GM18499 (cell line): ENCODE measurements at regions not wholly inside any gene's neighbourhood (a gene's known extent, or its start where the extent isn't known, plus 50 kb on each side); places are given as distances from the start of the nearest gene placed in this dataset.

Source experiments
- ATAC-seq: cut with Tn5 transposase; IDR thresholded peaks from one replicate; pipeline ENCODE4 v1.9.1; 2021; ENCODE audit warnings: moderate number of reproducible peaks; ENCODE audit not compliant: insufficient read depth, unreplicated experiment

DNA sequence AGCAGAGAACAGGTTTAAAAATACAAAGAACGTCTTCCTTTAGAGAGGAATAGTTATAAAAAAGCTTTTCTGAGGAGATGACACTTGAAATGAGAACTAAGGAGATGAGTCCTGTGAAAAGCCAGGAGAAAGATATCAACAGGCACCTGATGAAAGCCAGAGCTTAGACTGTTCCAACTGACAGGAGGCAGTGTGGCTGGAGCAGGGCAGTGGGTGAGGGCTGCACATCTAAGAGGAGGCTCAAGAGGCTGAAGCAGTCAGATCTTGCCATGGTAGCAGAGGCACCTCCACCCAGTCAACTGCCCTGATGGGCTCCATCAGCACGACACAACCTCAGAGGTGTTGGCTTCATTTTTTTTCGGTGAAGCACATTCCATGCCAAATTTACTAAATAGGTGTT lies 445.3 kb downstream of the ADGRL2 start:
- ATAC-seq, result no peak

DNA sequence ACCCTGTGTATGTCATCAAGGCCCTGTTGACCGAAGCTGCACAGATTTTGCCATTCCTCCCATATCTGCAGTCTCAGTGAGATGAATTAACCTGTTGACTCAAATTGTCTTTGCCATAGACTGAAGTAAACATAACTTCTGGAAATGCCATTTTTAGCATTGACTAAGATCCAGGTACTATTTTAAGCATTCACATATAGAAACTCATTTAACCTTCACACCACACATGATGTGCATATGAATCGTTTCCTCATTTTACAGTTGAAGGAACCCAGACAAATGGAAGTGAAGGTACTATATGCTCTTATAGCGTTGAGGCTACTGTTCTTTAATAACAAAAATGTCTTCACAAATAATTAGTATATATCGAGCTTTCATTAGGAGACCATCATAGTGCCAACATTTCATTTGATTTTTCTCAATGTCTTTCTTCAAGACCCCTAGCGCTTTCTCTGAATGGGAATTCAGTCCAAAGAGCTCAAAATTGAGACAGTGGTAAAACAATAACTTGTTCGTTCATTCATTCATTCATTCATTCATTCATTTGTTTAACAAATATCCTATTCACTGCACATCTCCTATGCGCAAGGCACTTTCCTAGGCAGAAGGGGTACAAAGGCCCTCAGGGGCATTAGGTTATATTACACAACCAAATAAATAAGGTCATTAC lies 444.7 kb downstream of the ADGRL2 start:
- no peak for ATAC-seq

GRCh38 chr1:82240571-82240970 lies 439.8 kb downstream of the ADGRL2 start:
- no peak for ATAC-seq

DNA sequence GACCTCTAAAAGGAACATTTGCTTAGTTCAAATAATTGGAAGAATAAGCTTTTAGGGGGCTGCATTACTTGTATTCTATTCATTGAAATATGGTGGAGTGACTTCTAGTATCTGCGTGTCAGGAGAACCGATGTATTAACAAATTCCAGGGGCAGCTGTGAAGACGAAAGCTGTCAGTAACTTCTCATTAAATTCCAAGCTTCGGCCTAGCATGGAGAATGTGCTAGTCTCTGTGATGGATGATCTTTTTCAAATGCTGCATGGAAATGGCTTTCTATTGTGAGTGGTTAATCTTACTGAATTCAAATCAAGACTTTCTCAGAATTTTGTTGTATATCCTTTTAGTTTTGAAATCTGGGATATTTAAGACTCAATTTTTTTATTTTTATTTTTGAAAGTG lies 429.9 kb downstream of the ADGRL2 start:
- no peak for ATAC-seq

- no peak for ATAC-seq
Measured at GRCh38 chr1:82227306-82228095, 426.8 kb downstream of the ADGRL2 start.

- no peak for ATAC-seq
Measured at GRCh38 chr1:82226186-82226505, 425.4 kb downstream of the ADGRL2 start.

GRCh38 chr1:82225421-82226185 lies 424.9 kb downstream of the ADGRL2 start:
- peak; percentile 82 for ATAC-seq

DNA sequence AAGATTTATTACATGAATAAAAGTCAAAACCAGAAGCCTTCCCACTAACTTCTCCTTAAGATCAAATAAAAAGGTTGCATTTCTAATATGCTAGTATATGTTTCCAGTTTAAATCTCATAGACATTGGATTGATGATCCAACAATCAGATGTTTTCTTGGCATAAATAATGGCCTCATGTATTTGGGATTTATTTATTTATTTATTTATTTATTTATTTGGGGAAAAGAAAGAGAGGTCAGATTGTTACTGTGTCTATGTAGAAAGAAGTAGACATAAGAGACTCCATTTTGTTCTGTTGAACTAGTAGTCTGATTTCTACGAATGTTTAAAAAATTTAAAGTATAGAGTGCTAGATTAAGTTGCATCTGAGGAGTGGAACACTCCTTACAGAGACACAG lies 422.4 kb downstream of the ADGRL2 start:
- ATAC-seq, result no peak

DNA sequence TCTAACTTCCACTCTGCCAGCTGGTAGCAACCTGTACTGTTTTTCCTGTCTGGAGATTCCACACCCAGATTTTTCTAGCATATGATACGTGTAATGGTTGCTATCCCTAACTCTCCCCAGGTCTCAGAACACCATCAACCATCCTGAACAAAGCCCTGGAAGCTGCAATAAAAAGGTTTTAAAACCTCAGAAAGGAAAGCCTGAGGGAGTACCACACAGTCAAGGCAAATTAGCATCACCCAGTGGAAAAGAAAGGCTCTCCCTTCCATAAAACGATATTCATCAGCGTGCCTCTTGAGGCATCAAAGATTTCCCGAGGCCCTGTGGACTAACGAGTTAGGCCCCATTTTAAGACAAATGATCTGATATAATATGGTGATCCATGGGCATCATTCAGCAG lies 421.0 kb downstream of the ADGRL2 start:
- no peak for ATAC-seq

DNA sequence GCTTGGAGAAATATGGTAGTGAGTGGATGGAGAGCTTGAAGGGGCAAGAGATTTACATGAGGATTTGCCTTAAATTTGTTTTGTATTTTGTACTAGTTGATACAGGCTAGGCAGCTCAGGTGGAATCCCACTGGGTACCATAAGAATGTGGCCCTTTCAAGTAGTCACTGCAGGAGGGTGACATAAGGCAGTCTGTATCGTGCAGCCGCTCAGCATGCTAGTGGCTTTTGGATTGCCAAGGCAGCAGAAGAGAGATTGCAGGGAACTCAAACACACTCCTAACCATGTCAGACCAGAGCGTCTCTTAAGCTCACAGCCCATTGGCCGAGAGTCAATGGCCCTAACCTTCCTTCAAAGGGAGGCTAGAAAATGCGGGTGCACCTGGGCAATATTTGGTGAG lies 420.0 kb downstream of the ADGRL2 start:
- no peak for ATAC-seq

DNA sequence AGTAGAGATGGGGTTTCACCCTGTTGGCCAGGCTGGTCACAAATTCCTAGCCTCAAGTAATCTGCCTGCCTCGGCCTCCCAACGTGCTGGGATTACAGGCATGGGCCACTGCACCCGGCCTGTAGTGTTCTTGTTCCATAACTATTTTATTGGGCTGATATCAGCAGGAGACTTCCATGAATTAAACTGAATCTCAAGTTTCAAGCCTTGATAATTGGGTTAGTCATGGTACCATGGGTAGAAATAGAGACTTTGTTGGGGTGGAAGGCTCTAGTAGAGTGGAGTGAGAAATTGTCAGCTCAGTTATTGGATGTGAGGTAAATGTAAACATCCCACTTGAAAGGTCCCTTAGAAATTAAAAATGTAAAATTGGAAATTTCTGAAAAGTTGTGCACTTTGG lies 419.1 kb downstream of the ADGRL2 start:
- no peak for ATAC-seq

GRCh38 chr1:82218846-82219245 lies 418.1 kb downstream of the ADGRL2 start:
- no peak for ATAC-seq

DNA sequence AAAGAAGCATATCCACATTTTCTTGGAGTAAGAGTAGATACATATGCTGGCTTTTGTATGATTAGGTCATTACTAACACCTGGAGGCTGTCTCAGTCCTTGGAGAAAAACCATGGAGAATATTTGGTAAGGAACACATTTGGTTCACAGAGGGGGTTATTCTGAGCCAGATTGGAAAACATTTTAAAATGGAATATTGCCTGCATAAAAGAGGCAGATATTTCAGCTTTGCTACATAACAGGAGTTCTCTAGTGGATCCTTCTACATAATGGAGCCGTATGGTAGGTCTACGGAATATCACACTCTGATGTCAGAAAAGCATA lies 415.1 kb downstream of the ADGRL2 start:
- no peak for ATAC-seq

DNA sequence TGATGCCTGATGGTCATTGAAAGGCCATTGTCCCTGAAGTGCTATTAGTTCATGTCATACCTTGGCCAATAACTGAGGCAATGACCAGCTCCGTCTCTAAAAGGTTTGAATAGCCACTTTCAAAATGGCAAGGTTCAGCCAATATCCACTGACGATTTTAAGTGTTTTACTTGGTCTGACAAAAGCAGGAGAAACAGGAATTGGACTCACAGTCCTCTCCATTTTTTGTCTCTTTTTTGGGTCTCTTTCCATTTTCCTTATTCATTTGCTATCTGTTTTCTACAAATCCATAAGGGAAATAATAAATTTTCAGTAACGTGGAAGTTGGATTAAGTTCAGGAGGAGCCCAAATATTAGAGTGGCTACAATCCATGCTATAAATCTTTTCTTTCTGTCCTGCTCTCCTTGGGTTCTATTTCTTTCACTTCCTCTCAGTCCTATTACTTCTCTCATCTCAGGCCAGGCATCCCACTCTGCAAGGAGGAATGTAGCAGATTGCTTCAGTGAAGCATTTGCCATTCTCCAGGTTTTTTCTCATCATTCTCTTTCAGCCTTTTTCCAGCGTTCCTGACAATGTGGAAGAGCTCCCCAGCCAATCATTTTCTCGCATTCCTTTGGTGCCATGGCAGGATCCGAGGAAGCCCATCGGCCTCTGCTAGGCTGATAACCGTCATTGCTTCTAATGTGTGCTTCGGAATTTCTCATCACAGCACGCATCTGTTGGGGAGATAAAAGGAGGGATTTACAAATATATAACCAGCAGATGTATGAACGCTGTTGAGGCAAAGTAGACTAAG lies 414.5 kb downstream of the ADGRL2 start:
- no peak for ATAC-seq

GRCh38 chr1:82214606-82215005 lies 413.9 kb downstream of the ADGRL2 start:
- no peak for ATAC-seq

- ATAC-seq, result no peak
Measured at GRCh38 chr1:82197606-82198005, 396.9 kb downstream of the ADGRL2 start.

- no peak for ATAC-seq
Measured at GRCh38 chr1:82195245-82195644, 394.5 kb downstream of the ADGRL2 start.

- no peak for ATAC-seq
Measured at GRCh38 chr1:82185084-82185483, 384.4 kb downstream of the ADGRL2 start.

DNA sequence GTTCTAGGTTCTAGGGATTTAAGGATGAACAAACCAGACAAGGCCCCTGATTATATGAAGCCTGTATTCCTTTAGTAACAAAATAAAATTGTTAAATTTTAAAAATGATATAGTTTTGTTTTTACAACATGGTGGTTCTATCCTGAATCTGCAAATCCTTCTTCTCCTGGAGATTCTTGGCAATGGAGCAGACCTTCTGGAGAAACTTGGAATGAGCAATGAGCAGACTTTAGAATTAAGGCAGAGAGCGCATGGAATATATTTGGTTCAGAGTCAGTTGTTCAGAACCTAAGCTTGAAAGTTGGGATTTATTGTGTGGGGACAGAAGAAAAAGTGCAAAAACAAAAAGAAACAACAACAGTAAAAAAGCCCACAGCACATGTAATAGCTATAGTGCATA lies 381.1 kb downstream of the ADGRL2 start:
- no peak for ATAC-seq

DNA sequence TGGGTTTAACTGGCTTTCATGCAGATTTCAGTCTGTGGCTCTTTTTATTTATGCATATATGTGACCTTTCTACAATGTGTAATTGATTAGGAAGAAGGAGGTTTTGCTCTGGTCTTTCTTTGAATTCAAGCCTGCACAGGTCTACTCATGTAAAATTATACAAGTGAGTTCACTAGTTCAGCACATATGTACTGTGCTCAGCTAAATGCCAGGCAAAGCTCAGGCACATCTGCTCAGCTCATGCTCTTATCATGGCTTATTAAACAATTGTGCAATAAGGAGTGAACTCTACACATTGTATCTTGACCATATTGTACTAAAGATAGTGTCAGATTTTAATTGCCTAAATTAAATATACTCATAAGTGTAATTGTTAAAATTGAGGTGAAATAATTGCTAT lies 378.4 kb downstream of the ADGRL2 start:
- ATAC-seq, result no peak

DNA sequence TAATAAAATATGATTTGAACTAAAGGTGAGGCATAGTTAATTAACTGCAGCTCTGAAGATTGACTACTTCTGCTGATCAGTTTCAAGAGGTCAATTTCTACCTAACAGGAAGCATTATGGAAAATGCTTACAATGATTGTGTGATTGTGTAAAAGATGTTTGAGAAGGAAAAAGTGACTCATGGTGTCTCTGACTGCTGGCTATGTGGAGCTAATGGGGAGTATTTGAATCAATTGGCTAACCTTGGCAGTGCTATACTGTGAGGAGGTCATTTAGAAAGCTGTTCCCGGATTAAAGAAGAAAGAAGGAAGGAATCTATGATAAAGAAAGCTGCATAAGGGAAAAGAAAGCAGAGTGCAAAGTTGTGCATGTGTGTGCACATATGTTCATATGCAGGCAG lies 376.5 kb downstream of the ADGRL2 start:
- ATAC-seq, result no peak
